ENCODE measurements at regions not wholly inside any gene's neighbourhood (a gene's known extent, or its start where the extent isn't known, plus 50 kb on each side); places are given as distances from the start of the nearest gene placed in this dataset.

DNA sequence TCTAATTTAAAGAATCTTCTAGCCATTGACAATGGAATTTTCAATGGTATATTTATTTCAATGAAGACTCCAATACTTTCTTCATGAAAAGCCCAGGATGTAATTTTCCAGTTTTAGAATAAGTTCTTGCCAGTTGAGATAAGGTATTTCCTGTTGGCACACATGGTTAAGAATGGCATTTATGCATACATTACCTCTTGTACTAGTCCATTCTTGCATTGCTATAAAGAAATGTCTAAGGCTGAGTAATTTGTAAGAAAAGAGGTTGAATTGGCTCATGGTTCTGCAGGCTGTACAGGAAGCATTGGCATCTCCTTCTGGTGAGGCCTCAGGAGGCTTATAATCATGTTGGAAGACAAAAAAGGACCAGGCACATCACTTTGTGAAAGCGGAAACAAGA, 1179.6 kb downstream of the AMY1C start:
- CTCF ChIA-PET: no interaction called here
- H3K27me3 ChIP-seq (replicated peaks; ENCODE audit: insufficient read depth, low read depth, low read length, poor library complexity): no peaks in the 10 kb centered on the region
- no peak overlapping the region for H3K27ac ChIP-seq (ENCODE audit: low read depth, low read length, poor library complexity, severe bottlenecking)
- no TSS peak for BruUV-seq (replicated peaks)
- DNase-seq (ENCODE audit: low spot score): peak; percentile 31
- H3K9me3 ChIP-seq (ENCODE audit: low read depth, low read length, poor library complexity, severe bottlenecking): no peaks in the 10 kb centered on the region
- intact Hi-C loops (cut with micrococcal nuclease; ENCODE audit: unreplicated experiment): no loop called here
- no peaks in the 10 kb centered on the region for H3K36me3 ChIP-seq (ENCODE audit: insufficient read depth, low read length, poor library complexity, severe bottlenecking)
- peaks cover 7% of the 10 kb centered on the region for H3K4me1 ChIP-seq (ENCODE audit: insufficient read depth, low read length, poor library complexity, severe bottlenecking)
- TF ChIP-seq EZH2 (IDR thresholded peaks at IDR 0.05; ENCODE audit: borderline replicate concordance, low read depth, low read length, poor library complexity, severe bottlenecking): no peak
- H3K4me3 ChIP-seq (ENCODE audit: low read depth, low read length, poor library complexity, severe bottlenecking): no peak overlapping the region
- POLR2A ChIA-PET (ENCODE audit: low non-redundant PET): no interaction called here

DNA sequence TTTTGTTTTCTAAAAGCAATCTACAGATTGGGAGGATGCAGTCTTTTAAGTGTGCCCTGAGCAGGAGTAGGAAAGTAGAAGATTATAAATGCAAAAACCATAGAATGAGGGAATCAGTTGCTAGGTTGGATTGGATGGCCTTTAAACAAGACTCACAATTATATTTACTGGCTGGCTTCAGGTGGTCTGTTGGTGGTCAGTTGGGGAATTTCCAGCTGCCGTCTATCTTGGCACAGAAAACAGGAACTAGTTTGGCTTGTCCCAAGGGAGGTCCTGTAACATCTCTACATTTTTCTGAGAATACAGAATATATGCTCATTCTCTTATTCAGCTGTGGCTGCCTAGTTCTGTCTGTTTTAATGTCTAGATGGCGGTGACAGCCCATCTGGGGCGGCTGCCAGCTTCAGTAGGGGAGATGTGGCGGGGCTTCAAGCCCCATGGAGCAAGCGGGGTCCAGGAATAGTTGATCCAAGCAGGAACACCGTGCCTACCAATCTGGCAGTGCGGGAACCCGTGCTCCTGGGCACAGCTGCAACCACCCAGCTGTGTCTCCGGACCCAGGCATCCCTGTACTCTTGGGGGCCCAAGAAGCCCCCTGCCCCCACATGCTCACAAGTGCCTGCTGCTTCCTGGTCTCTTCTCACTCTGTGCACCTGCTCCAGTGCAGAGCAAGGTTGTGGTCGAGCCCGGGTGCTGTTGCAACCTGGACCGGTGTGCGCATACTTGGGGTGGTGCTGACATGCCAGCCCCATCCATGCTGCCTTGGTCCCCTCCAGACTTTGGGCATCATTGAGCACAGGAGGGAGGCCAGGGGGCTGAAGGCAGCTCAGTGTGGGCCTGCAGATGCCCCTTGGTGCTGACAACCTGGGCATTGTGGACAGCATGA, 1182.6 kb downstream of the AMY1C start:
- H3K4me3 ChIP-seq (ENCODE audit: low read depth, low read length, poor library complexity, severe bottlenecking): no peak overlapping the region
- H3K4me1 ChIP-seq (ENCODE audit: insufficient read depth, low read length, poor library complexity, severe bottlenecking): no peaks in the 10 kb centered on the region
- no peak for DNase-seq (ENCODE audit: low spot score)
- no peaks in the 10 kb centered on the region for H3K27me3 ChIP-seq (replicated peaks; ENCODE audit: insufficient read depth, low read depth, low read length, poor library complexity)
- TF ChIP-seq, protein P1, sequence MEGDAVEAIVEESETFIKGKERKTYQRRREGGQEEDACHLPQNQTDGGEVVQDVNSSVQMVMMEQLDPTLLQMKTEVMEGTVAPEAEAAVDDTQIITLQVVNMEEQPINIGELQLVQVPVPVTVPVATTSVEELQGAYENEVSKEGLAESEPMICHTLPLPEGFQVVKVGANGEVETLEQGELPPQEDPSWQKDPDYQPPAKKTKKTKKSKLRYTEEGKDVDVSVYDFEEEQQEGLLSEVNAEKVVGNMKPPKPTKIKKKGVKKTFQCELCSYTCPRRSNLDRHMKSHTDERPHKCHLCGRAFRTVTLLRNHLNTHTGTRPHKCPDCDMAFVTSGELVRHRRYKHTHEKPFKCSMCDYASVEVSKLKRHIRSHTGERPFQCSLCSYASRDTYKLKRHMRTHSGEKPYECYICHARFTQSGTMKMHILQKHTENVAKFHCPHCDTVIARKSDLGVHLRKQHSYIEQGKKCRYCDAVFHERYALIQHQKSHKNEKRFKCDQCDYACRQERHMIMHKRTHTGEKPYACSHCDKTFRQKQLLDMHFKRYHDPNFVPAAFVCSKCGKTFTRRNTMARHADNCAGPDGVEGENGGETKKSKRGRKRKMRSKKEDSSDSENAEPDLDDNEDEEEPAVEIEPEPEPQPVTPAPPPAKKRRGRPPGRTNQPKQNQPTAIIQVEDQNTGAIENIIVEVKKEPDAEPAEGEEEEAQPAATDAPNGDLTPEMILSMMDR (conservative IDR thresholded peaks at IDR 0.05; ENCODE audit: low read depth, low read length): no peak
- no peak for TF ChIP-seq EZH2 (IDR thresholded peaks at IDR 0.05; ENCODE audit: borderline replicate concordance, low read depth, low read length, poor library complexity, severe bottlenecking)
- BruUV-seq (replicated peaks): no TSS peak
- no peak overlapping the region for H3K27ac ChIP-seq (ENCODE audit: low read depth, low read length, poor library complexity, severe bottlenecking)
- no peaks in the 10 kb centered on the region for H3K9me3 ChIP-seq (ENCODE audit: low read depth, low read length, poor library complexity, severe bottlenecking)
- ChIA-PET CTCF (no interaction called here), POLR2A (ENCODE audit: low non-redundant PET) (no interaction called here)
- no peaks in the 10 kb centered on the region for H3K36me3 ChIP-seq (ENCODE audit: insufficient read depth, low read length, poor library complexity, severe bottlenecking)
- intact Hi-C loops (cut with micrococcal nuclease; ENCODE audit: unreplicated experiment): no loop called here

DNA sequence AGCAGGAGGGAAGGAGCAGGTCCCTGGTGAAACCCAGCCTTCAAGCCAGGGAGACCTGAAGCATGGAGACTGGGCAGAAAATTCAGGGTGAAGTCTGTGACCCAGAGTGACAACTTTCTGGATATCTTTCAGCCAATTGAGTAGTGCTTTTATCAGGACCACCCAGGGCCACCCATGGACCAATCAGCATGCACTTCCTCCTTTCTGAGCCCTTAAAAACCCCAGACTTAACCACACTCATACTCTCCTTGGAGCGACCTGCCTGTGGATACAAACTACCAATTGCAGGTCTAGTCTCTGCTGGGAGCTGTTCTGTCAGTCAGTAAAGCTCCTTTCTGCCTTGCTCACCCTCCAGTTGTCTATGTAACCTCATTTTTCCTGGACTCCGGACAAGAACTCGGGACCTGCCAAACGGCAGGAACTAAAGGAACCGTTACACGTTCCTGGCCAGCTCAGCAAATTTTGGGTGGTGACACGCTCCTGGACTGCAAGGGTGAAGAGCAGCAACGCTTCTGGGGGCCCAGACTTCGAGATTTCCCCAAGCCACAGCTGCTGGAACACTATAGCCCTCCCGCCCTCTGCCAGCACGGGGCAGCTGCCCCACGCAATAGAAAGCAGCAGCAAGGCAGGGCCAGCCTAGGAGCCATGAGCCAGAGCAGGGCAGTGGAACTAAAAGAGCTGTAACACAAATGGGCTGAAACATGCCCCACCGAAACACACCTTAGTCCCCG, 1183.4 kb downstream of the AMY1C start:
- H3K36me3 ChIP-seq (ENCODE audit: insufficient read depth, low read length, poor library complexity, severe bottlenecking): no peaks in the 10 kb centered on the region

More for the DNA sequence above, 1183.4 kb downstream of the AMY1C start:
- no peaks in the 10 kb centered on the region for H3K4me1 ChIP-seq (ENCODE audit: insufficient read depth, low read length, poor library complexity, severe bottlenecking)
- no peak for DNase-seq (ENCODE audit: low spot score)
- no peaks in the 10 kb centered on the region for H3K27me3 ChIP-seq (replicated peaks; ENCODE audit: insufficient read depth, low read depth, low read length, poor library complexity)
- ChIA-PET POLR2A (ENCODE audit: low non-redundant PET) (no interaction called here), CTCF (no interaction called here)
- H3K27ac ChIP-seq (ENCODE audit: low read depth, low read length, poor library complexity, severe bottlenecking): no peak overlapping the region
- intact Hi-C loops (cut with micrococcal nuclease; ENCODE audit: unreplicated experiment): no loop called here
- H3K4me3 ChIP-seq (ENCODE audit: low read depth, low read length, poor library complexity, severe bottlenecking): no peak overlapping the region
- H3K9me3 ChIP-seq (ENCODE audit: low read depth, low read length, poor library complexity, severe bottlenecking): no peaks in the 10 kb centered on the region
- TF ChIP-seq, protein P1 (conservative IDR thresholded peaks at IDR 0.05; ENCODE audit: low read depth, low read length): no peak
- no peak for TF ChIP-seq EZH2 (IDR thresholded peaks at IDR 0.05; ENCODE audit: borderline replicate concordance, low read depth, low read length, poor library complexity, severe bottlenecking)
- BruUV-seq (replicated peaks): no TSS peak

All from A673 (cell line).